ENCODE measurements at regions not wholly inside any gene's neighbourhood (a gene's known extent, or its start where the extent isn't known, plus 50 kb on each side); places are given as distances from the start of the nearest gene placed in this dataset.

DNA sequence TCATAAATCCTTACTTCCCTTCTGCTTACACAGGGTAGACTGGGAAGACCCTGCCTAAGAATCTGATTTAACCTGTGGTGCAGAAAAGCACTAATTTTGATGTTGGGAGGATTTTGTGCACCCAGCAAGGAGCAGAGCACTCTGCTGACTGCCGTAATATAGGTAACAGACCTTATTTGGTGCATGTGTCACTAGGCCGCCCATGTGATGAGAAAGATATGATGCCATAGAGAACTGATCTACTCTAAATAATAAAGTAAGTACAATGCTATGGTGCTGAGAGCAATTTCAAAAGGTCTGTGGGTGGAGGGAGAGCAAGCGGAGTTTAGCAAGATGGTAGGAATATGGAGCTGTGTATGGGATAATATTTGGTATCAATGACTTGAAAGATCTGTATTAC is 1663.6 kb upstream of the SEL1L start:
- intact Hi-C loops (cut with DNase I) = no loop called here
- ATAC-seq (no peak), FAIRE-seq (no peak)

DNA sequence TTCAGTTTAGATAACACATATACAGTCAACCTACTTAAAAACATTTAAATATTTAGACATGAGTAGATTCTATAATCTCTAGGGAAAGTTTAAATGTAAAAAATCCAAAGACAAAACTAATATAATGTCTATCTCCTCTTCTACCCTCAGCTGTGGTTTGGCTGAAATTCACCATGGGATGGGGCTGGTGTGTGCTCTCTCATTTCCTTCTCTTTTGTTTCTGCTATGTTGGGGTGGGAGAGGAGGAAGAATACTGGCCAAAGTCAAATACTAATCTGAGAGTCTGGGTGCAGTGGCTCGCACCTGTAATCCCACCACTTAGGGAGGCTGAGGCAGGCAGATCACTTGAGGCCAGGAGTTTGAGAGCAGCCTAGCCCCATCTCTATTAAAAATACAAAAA is 1673.9 kb upstream of the SEL1L start:
- no peak overlapping the region for H3K4me3 ChIP-seq
- H3K9me3 ChIP-seq = no peaks in the 10 kb centered on the region
- FAIRE-seq (no peak), DNase-seq (no peak), ATAC-seq (no peak)
- H3K4me1 ChIP-seq = no peaks in the 10 kb centered on the region
- no peak overlapping the region for H3K27ac ChIP-seq
- no peak for TF ChIP-seq CTCF (IDR thresholded peaks at IDR 0.05)
- 73 to 77% methylated on average over 1 of the region's 1 CpG for WGBS, 2 donors
- H3K27me3 ChIP-seq = peaks cover 0 to 4% (median 0%) of the 10 kb centered on the region in 4 donors
- intact Hi-C loops (cut with DNase I) = no loop called here
- H3K36me3 ChIP-seq = no peaks in the 10 kb centered on the region

More for the DNA sequence above, 1663.6 kb upstream of the SEL1L start:
- H3K27me3 ChIP-seq = no peaks in the 10 kb centered on the region
- 56 to 63% methylated on average over 3 of the region's 3 CpGs for WGBS, 2 donors
- no peak overlapping the region for H3K27ac ChIP-seq
- H3K4me1 ChIP-seq = no peaks in the 10 kb centered on the region
- DNase-seq = no peak
- H3K36me3 ChIP-seq = no peaks in the 10 kb centered on the region
- no peaks in the 10 kb centered on the region for H3K9me3 ChIP-seq
- H3K4me3 ChIP-seq = no peak overlapping the region
- no peak for TF ChIP-seq CTCF (IDR thresholded peaks at IDR 0.05)

DNA sequence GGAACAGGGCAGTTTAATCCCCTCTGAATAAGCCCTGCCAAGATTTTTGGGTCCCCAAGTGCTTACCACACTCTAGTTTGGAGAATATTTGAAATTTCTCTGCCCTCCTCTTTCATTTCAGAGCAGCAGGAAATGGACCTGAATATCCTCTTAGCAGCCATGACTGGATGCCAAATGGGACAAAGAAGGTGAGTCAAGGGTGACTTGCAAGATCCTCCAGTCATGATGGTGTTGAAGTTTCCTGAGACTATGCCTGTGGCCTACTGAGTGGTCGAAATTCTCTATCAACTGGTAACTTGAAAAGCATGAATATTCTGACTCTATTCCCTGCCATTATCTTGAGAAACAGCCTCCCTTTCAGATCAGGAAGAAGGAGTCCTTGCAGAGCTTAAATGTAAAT is 1674.7 kb upstream of the SEL1L start:
- peaks cover 0 to 4% (median 0%) of the 10 kb centered on the region in 4 donors for H3K27me3 ChIP-seq
- no peaks in the 10 kb centered on the region for H3K36me3 ChIP-seq
- no peak for TF ChIP-seq CTCF (IDR thresholded peaks at IDR 0.05)
- no peaks in the 10 kb centered on the region for H3K9me3 ChIP-seq
- WGBS, 2 donors = 50 to 65% methylated on average over 1 of the region's 1 CpG
- no peak for ATAC-seq
- H3K4me1 ChIP-seq = no peaks in the 10 kb centered on the region
- H3K27ac ChIP-seq = no peak overlapping the region
- no peak for DNase-seq
- no peak for FAIRE-seq
- intact Hi-C loops (cut with DNase I) = no loop called here
- no peak overlapping the region for H3K4me3 ChIP-seq

DNA sequence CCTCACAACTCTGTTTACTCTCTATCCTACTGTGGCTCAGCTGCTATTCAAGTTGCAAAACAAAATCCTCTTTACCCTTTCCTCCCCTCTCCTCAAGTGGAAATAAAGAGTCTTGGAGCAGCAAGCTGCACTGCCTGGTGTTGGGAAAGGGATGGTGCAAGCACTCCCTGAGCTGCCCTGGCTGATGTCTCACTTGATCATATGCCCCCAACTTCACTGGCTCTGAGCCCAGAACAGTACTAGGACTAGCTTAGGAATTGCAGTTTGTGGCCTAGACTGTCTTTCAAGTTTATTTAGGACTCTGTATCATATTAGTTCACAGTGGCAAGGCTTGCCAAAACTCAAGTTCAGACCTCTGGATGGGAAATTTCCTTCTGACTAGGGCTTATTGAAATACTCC is 1683.8 kb upstream of the SEL1L start:
- H3K4me3 ChIP-seq = no peak overlapping the region
- no peak overlapping the region for H3K27ac ChIP-seq
- no peak for DNase-seq
- no peak for FAIRE-seq
- ATAC-seq = peak in 1 of 4 donors; percentile 60
- no peaks in the 10 kb centered on the region for H3K36me3 ChIP-seq
- H3K27me3 ChIP-seq = no peaks in the 10 kb centered on the region
- H3K9me3 ChIP-seq = no peaks in the 10 kb centered on the region
- H3K4me1 ChIP-seq = no peaks in the 10 kb centered on the region
- no peak for TF ChIP-seq CTCF (IDR thresholded peaks at IDR 0.05)
- intact Hi-C loops (cut with DNase I) = no loop called here

GRCh38 chr14:83247924-83248639 is 1714.4 kb upstream of the SEL1L start:
- no peaks in the 10 kb centered on the region for H3K4me1 ChIP-seq
- DNase-seq (no peak), FAIRE-seq (no peak), ATAC-seq (no peak)
- intact Hi-C loops (cut with DNase I) = no loop called here
- H3K4me3 ChIP-seq = no peak overlapping the region
- no peaks in the 10 kb centered on the region for H3K27me3 ChIP-seq
- H3K9me3 ChIP-seq = no peaks in the 10 kb centered on the region
- WGBS, 2 donors = 67 to 73% methylated on average over 5 of the region's 5 CpGs
- H3K27ac ChIP-seq = no peak overlapping the region
- no peak for TF ChIP-seq CTCF (IDR thresholded peaks at IDR 0.05)
- H3K36me3 ChIP-seq = no peaks in the 10 kb centered on the region
